WTC11 (cell line): ENCODE measurements at regions not wholly inside any gene's neighbourhood (a gene's known extent, or its start where the extent isn't known, plus 50 kb on each side); places are given as distances from the start of the nearest gene placed in this dataset.

Experiments used
- TF ChIP-seq, protein P1 (sequence below): fragments of 250-450 bp; sonication (Bioruptor Pico); IDR thresholded peaks from 2 replicates; pipeline ENCODE4 v1.9.0; 2021; ENCODE audit warnings: mild to moderate bottlenecking, borderline replicate concordance

DNA sequence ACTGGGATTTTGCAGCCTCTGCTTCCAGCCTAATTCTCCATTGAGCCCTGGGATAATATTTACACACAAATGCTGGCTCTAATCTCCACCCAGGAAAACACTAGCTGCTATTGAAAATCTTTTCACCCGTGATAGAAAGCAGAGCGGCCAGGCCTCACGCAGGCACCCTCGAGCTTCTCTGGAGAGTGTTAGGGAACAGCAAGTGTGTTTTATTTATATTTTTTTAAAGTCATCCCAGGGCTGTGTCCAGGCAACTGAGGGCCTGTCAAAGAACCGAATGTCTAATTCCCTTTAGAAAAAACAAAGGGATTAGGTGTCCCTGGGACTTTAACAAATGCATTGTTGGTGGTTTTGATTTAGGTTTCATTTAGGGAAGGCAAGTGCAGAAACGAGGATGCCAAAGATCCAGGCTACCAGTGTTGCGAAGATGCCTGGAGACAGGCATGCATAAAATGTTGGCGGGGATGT is 51.2 kb upstream of the SPRY4 start (continued):
- TF ChIP-seq, protein P1, sequence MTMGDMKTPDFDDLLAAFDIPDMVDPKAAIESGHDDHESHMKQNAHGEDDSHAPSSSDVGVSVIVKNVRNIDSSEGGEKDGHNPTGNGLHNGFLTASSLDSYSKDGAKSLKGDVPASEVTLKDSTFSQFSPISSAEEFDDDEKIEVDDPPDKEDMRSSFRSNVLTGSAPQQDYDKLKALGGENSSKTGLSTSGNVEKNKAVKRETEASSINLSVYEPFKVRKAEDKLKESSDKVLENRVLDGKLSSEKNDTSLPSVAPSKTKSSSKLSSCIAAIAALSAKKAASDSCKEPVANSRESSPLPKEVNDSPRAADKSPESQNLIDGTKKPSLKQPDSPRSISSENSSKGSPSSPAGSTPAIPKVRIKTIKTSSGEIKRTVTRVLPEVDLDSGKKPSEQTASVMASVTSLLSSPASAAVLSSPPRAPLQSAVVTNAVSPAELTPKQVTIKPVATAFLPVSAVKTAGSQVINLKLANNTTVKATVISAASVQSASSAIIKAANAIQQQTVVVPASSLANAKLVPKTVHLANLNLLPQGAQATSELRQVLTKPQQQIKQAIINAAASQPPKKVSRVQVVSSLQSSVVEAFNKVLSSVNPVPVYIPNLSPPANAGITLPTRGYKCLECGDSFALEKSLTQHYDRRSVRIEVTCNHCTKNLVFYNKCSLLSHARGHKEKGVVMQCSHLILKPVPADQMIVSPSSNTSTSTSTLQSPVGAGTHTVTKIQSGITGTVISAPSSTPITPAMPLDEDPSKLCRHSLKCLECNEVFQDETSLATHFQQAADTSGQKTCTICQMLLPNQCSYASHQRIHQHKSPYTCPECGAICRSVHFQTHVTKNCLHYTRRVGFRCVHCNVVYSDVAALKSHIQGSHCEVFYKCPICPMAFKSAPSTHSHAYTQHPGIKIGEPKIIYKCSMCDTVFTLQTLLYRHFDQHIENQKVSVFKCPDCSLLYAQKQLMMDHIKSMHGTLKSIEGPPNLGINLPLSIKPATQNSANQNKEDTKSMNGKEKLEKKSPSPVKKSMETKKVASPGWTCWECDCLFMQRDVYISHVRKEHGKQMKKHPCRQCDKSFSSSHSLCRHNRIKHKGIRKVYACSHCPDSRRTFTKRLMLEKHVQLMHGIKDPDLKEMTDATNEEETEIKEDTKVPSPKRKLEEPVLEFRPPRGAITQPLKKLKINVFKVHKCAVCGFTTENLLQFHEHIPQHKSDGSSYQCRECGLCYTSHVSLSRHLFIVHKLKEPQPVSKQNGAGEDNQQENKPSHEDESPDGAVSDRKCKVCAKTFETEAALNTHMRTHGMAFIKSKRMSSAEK: no peak
